Adrenal gland (tissue), 9 donors: ENCODE measurements at regions not wholly inside any gene's neighbourhood (a gene's known extent, or its start where the extent isn't known, plus 50 kb on each side); places are given as distances from the start of the nearest gene placed in this dataset.
A peak's percentile ranks its signal among the peaks of the same experiment; 100 is the strongest.

Source experiments
- DNase-seq, 7 donors: peaks; one replicate each; pipeline ENCODE4 v3.0.0-alpha.2; 2019 to 2020
- H3K27ac ChIP-seq, 5 donors: fragments of 200-600 bp; sonication (generic) in 4 of 5; 1 replicate in 3 of 5; 2 replicates in 2 of 5; pipeline versions ENCODE4 v1.5.1 to v1.8.0; 2016 to 2020; ENCODE audit warnings: mild to moderate bottlenecking in 1 of 5
- H3K27me3 ChIP-seq: fragments of 200-600 bp; 2 replicates; pipeline ENCODE4 v1.8.0; 2021
- H3K36me3 ChIP-seq, 2 donors: fragments of 200-600 bp; replicated peaks in 1 of 2; 1 replicate in 1 of 2; 2 replicates in 1 of 2; pipeline versions ENCODE4 v1.5.1 to v1.8.0; 2018 to 2022
- H3K4me1 ChIP-seq, 2 donors: fragments of 200-600 bp; replicated peaks in 1 of 2; 1 replicate in 1 of 2; 2 replicates in 1 of 2; pipeline versions ENCODE4 v1.5.1 to v1.8.0; 2018 to 2021
- H3K4me3 ChIP-seq, 4 donors: fragments of 200-600 bp; sonication (generic) in 3 of 4; one replicate each; pipeline ENCODE4 v1.5.1; 2016 to 2018
- H3K9me3 ChIP-seq, 3 donors: fragments of 200-600 bp; sonication (generic) in 1 of 3; replicated peaks in 1 of 3; 1 replicate in 2 of 3; 2 replicates in 1 of 3; pipeline versions ENCODE4 v1.5.1 to v1.8.0; 2016 to 2021
- POLR2A ChIP-seq, 2 donors: fragments of 450-650 bp; IDR thresholded peaks; one replicate each; pipeline ENCODE4 v1.6.1; 2017; ENCODE audit warnings: antibody characterized with exemption in 2 of 2, mild to moderate bottlenecking in 2 of 2, moderate library complexity in 1 of 2
- WGBS, 4 donors: extraction: QIAGEN DNeasy Blood & Tissue Kit in 2 of 4; methylation state at CpG; one replicate each; pipeline versions ENCODE4 v1.1.5 to v1.1.7; 2013 to 2017; 5-methylcytosine and 5-hydroxymethylcytosine counted together
- intact Hi-C, 2 donors: fragments of 100-400 bp; cut with DNase I; formaldehyde crosslinking; loops; one replicate each; pipeline versions ENCODE4 v1.14.1 to v1.15.0; 2022 to 2023
- TF ChIP-seq, protein P1 (sequence below), 6 experiments: fragments of 450-650 bp in 4 of 6; fragments of 200-600 bp in 2 of 6; sonication (generic) in 1 of 6; IDR thresholded peaks; 1 replicate in 5 of 6; 2 replicates in 1 of 6; pipeline versions ENCODE4 v1.5.1 to v1.8.0; 2016 to 2021; ENCODE audit warnings: antibody characterized with exemption in 6 of 6, mild to moderate bottlenecking in 2 of 6, moderate library complexity in 1 of 6
- donor health status: healthy with polysubstance abuse.
- donor health status: Bipolar disorder and iron deficiency.
- donor health status: DM: yes; HTN: yes; CAD: no.
- donor health status: DM: no; HTN: no; CAD: no.
- donor health status: DM: no; HTN: no; CAD: no.

DNA sequence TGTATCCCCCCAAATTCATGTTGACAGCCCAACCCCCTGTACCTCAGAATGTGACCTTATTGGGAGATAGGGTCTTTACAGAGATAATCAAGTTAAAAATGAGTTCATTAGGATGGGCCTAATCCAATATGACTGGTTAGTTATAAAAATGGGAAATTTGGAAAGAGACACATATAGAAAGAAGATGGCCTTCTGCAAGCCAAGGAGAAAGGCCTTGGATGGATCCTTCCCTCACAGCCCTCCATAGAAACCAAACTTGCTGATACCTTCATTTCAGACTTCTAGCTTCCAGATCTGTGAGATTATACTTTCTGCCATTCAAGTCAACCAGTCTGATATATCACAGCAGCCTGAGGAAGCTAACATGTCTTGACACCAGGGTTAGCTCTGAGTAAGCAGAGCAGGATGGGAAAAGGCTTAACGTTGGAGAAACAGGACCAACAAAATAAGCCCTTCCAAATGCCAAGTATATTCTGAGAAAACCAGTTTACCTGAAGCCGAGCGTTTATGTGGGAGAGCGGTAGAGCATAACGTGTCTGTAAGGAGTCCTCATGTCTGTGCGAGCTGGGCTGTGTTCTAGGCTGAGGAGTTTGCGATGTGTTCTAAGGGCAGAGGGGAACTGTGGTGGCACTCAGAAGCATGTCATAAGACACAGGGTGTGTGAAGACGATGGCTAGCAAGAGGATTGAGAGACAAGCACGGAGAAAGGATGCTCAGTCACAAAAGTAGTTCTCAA, 206.1 kb downstream of the PIK3R1 start:
- Histone ChIP-seq H3K36me3 (no peaks in the 10 kb centered on the region), H3K9me3 (no peaks in the 10 kb centered on the region), H3K4me1 (peaks cover 18 to 41% of the 10 kb centered on the region in 2 donors), H3K27me3 (no peaks in the 10 kb centered on the region), H3K4me3 (no peak overlapping the region), H3K27ac (peak overlapping the region in 1 of 5 donors; percentile 67)
- TF ChIP-seq, protein P1, sequence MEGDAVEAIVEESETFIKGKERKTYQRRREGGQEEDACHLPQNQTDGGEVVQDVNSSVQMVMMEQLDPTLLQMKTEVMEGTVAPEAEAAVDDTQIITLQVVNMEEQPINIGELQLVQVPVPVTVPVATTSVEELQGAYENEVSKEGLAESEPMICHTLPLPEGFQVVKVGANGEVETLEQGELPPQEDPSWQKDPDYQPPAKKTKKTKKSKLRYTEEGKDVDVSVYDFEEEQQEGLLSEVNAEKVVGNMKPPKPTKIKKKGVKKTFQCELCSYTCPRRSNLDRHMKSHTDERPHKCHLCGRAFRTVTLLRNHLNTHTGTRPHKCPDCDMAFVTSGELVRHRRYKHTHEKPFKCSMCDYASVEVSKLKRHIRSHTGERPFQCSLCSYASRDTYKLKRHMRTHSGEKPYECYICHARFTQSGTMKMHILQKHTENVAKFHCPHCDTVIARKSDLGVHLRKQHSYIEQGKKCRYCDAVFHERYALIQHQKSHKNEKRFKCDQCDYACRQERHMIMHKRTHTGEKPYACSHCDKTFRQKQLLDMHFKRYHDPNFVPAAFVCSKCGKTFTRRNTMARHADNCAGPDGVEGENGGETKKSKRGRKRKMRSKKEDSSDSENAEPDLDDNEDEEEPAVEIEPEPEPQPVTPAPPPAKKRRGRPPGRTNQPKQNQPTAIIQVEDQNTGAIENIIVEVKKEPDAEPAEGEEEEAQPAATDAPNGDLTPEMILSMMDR (IDR thresholded peaks at IDR 0.05) = no peak
- no peak for TF ChIP-seq POLR2A (IDR thresholded peaks at IDR 0.05)
- 94 to 98% (median 96%) methylated on average over 9 of the region's 9 CpGs for WGBS, 4 donors
- no peak for DNase-seq
- intact Hi-C loops = no loop called here

DNA sequence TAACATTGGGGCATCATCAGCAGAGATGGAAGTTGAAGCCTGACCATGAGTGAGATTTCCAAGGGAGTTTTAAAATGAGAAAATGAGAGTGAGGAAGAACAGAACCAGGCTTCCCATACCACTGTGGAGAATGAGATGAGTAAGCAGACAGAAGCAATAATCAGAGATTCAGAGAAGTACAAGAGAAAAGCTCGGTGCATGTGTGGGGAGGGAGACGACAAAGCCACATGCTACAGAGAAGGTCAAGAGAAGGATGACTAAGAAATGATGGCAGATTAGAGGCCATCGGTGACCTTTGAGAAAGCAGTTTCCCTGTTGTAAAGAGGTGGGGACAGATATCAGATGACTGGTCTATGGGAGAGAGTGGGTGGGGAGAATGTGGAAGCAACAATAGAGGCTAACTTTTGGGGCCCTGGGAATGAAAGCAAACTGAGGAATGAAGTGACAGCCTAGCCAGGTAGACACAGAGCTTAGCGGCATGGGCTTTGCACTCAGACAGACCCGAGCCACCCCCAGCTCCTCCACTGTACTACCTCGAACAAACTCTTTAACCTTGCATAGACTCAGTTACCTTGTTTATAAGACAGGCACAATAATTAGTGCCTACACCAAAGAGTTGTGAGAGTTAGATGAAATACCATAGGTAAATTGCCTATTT, 207.7 kb downstream of the PIK3R1 start:
- WGBS, 4 donors = 57 to 73% (median 67%) methylated on average over 6 of the region's 6 CpGs
- peak in 2 of 7 donors; percentile 26 to 50 for DNase-seq
- no peak overlapping the region for H3K4me3 ChIP-seq
- H3K9me3 ChIP-seq = no peaks in the 10 kb centered on the region
- no peak overlapping the region for H3K27ac ChIP-seq
- no peak for TF ChIP-seq POLR2A (IDR thresholded peaks at IDR 0.05)
- TF ChIP-seq, protein P1 (IDR thresholded peaks at IDR 0.05) = no peak
- intact Hi-C loops = no loop called here
- no peaks in the 10 kb centered on the region for H3K36me3 ChIP-seq
- H3K4me1 ChIP-seq = peaks cover 14 to 35% of the 10 kb centered on the region in 2 donors
- no peaks in the 10 kb centered on the region for H3K27me3 ChIP-seq

DNA sequence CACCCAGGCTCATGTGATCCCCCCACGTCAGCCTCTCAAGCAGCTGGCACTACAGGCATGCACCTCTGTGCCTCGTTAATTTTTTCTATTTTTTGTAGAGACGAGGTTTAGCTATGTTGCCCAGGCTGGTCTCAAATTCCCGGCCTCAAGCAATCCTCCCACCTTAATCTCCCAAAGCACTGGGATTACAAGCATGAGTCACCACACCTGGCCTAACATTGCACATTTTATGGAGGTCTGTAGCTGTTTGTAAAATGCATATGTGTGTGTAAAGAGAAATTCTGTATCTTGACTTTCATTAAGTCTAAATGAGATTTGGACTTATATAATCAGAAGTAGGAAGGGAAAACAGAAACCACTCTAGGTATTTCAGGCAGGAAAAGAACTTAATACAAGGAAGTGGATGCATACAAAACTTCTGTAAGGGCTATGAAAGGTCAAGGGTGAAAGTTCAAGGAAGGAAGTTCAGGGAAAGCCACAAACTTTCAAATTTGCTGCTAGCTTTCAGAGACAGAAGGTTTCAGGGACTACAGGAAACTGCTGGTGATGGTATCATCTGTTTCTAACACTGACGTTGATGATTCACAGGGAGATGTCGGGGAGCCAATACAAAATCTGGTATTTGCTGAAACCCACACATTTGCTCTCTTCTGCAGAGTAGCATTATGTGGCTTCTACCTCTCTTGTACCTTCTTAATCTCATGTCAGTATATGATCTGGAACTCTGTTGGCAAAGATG, 209.4 kb downstream of the PIK3R1 start:
- H3K4me3 ChIP-seq = no peak overlapping the region
- TF ChIP-seq, protein P1 (IDR thresholded peaks at IDR 0.05) = no peak
- TF ChIP-seq POLR2A (IDR thresholded peaks at IDR 0.05) = no peak
- H3K27me3 ChIP-seq = no peaks in the 10 kb centered on the region
- WGBS, 4 donors = 60 to 72% (median 68%) methylated on average over 6 of the region's 6 CpGs
- no peak for DNase-seq
- intact Hi-C loops = no loop called here
- H3K9me3 ChIP-seq = no peaks in the 10 kb centered on the region
- H3K4me1 ChIP-seq = peaks cover 9 to 19% of the 10 kb centered on the region in 2 donors
- H3K36me3 ChIP-seq = no peaks in the 10 kb centered on the region
- no peak overlapping the region for H3K27ac ChIP-seq

DNA sequence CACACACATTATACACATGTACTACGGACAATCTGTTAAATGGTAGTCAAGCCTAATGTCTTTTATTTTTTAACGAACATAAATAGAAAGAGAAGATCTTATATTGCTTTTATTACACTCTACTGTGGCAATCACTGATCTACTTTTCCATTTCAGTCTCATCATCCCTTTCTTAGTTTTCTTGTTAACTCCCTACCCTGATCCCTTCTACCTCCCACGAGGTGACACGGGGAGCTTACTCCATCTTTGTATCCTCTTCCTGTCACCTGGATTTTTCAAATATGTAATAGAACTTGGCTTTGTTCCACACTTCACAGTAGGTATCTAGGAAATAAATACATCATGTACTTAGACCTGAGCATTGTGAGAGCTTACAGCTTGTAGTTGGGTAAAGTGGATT, 211.0 kb downstream of the PIK3R1 start:
- no peak for DNase-seq
- WGBS, 4 donors = 87 to 94% (median 90%) methylated on average over 4 of the region's 4 CpGs
- no peaks in the 10 kb centered on the region for H3K36me3 ChIP-seq

More for the DNA sequence above, 211.0 kb downstream of the PIK3R1 start:
- TF ChIP-seq, protein P1 (IDR thresholded peaks at IDR 0.05) = no peak
- no peak for TF ChIP-seq POLR2A (IDR thresholded peaks at IDR 0.05)
- intact Hi-C loops = no loop called here
- H3K27me3 ChIP-seq = no peaks in the 10 kb centered on the region
- no peak overlapping the region for H3K27ac ChIP-seq
- peaks cover 0 to 6% of the 10 kb centered on the region in 2 donors for H3K4me1 ChIP-seq
- H3K9me3 ChIP-seq = no peaks in the 10 kb centered on the region
- H3K4me3 ChIP-seq = no peak overlapping the region
